Inflammatory macrophage treated with lipopolysaccharide for 4 hours (primary cell): ENCODE measurements at regions not wholly inside any gene's neighbourhood (a gene's known extent, or its start where the extent isn't known, plus 50 kb on each side); places are given as distances from the start of the nearest gene placed in this dataset.

Experiments used
- DNase-seq: peaks from one replicate; pipeline ENCODE4 v3.0.0-alpha.2; 2020

DNA sequence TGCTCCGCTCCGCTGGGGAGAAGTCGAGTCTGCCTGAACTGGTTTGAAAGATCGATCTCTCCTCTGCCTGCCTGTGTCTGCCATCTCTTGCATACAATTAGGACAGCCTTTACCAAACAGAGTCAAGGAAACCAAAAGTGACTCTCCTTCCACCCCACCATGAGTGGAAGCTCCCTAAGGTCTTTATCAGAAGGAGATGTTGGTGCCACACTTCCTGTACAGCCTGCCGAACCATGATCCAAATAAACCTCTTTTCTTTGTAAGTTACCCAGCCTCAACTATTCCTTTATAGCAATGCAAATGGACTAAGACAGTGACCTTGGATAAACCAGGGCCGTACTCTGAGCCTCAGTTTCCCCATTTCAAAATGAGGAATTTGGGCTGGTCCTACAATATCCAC, 106.3 kb upstream of the GDF10 start:
- DNase-seq = no peak

DNA sequence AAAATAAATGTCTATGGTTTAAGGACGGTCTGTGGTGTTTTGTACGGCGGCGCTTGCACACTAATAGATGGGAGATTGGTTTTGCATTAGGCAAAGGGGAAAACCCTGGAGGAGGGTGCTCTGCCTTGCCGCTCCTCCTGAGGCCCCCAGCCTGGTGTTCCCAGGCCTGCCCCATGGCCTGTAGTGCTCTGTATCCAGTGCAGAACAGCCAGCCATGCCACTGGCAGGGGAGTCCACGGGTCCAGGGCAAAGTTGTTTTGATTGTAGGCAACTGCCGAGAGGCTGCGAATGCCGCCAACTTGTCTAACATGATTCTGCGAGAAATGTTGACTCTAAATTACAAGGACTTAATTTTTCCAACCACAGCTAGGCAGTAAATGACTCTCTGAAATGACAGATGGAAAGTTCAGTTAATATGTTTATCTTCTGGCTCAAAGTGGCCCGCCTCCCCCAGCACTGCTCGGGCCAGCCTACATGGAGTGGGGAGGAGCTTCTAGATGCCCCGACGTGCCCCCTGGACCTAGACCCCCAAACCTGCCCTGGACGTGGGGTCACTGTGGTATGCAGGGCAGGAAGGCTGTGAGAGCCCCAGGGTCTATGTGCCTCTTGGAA, 104.6 kb upstream of the GDF10 start:
- no peak for DNase-seq

DNA sequence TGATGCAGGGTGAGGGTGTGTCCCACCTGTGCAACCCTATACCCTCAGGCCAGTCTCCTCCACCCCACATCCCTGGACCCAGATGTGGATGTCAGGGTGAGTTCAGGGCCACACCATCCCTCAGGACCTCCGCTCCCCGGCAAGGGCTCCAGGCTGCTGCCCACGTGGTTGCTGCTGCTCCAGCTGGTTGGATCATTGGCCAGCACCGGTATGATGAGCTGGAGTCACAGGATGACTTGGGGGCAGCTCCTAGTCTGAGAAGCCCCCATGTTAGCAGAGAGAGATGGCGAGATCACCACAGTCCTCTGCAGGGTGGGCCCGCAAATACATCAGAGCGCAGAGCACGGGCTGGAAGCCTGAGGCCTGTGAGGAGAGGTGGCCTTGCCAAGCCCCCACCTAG, 103.3 kb upstream of the GDF10 start:
- DNase-seq = no peak

DNA sequence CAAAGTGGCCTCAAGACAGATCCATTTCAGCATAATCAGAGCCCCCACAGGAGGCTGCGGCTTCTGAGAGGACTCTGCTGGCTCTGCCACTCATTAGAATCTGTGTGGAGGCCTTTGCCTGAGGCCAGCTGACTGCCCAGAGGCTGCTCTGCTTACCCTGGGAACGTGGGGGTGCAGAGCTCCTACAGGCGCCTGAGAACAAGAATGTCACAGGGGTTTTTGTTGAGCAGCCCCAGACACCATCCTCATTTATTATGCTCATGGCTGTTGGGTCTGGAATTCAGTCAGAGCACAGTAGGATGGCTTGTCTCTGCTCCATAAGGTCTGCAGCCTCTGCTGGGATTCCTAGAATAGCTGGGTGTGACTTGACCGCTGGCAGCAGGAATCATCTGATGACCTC, 101.8 kb upstream of the GDF10 start:
- no peak for DNase-seq

DNA sequence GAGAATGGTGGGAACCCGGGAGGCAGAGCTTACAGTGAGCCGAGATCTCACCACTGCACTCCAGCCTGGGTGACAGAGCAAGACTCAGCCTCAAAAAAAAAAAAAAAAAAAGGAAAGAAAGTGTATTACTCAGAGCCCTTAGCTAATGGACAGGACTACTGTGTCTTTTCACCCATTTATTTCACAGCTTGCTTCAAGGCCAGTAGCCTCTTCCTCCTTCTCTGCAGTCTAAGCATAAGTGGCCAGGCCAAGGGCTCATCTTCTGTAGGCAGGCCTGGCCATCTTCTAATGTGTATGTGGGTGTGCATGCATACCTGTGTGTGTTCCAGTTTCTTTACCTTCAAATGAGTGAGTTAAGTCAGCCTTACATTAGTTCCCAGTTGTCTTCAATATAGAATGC, 94.8 kb upstream of the GDF10 start:
- DNase-seq = peak; percentile 50

DNA sequence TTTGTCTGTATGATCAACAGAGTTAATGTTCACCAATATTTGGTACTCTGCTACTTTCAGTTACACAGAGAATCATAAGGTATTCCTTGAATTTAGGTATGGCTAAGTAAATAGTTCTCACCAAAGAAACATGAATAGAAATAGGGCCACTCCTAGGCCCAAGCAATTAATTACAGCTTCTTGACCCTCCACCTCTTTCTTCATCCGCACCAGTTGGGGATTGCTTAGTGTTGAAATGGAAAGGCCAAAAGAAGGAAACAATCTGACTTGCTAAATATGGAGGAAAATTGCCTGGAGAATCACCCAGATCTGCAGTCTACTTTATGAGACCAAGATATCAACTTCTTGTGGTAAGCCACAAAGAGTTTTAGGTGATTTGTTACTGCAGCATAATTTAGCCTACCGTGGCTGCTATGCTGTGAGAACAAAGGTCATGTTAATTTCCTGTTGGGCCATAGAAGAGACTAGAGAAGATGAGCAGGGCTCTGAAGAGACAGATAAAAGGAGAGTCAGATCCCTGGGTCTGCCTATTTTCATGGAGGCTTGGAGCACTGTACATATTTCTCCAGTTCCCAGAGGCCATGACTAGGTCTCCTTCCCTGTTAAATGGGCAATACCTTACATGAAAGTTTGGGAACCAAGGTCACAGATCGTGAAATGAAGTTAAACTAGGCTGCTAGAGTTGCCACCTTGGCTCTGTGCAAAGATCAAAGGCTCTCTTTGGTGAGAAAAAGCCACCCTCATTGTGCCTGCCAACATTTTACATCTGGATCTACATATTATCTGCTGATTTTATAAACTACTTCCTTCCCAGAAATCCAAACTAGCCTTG, 93.3 kb upstream of the GDF10 start:
- peak; percentile 4 for DNase-seq

DNA sequence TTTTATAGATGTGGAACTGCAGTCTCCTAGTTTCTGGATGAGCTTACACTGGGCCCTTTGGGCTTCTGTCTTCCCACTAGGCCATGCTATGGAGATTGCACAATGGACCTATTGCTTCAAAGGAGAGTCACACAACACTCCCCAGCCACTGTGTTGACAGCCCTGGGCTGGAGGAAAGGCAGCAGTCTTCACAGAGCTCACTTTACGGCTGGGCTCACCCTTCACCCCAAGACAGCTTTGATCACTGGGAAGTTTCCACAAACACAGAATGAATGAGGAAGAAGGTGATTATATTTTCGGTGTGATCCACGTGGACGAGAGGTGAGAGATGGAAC, 92.7 kb upstream of the GDF10 start:
- DNase-seq = peak; percentile 85

DNA sequence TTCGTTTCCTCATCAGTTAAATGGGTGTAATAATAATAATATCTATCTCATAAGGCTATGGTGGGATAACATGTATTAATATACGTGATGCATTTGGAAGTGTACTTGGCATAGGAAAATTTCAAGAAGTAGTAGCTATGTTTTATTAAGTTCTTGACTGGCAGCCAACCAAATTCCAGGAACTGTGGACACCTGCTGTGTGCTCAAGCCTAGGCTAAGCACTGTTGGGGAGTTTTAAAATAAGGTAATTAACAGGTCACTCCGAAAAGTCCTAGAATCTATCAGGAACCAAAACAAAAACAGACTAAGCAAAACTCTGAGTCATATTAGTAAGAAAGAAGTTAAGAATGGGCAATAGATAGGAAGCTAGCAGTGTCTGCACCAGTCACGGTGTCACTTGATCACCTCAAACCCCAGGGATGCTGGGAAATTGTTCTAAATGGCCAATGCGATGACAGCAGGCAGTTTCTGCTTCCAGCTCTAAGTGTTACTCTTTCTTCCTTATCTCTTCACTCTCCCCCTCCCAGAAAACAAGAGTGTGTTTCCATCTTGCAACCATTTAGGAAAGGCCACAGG, 92.0 kb upstream of the GDF10 start:
- DNase-seq = peak; percentile 2

DNA sequence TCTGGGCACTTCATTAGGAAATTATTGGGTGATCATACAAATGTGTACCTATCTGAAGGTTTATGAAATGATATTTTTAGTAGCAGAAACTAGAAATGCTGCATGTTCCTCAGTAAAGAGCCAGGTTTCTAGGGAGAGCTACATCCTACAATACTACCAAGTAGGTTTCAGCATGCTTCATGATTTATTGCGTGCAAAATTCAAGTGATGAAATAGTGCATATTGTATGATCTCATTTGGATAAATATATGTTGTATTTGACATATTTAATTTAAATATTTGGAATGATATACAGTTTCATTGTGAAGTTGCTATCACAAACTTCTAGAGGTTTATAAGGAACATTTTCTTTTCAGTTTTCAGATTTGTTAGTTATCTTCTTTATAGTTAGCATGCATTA, 90.5 kb upstream of the GDF10 start:
- DNase-seq = no peak

DNA sequence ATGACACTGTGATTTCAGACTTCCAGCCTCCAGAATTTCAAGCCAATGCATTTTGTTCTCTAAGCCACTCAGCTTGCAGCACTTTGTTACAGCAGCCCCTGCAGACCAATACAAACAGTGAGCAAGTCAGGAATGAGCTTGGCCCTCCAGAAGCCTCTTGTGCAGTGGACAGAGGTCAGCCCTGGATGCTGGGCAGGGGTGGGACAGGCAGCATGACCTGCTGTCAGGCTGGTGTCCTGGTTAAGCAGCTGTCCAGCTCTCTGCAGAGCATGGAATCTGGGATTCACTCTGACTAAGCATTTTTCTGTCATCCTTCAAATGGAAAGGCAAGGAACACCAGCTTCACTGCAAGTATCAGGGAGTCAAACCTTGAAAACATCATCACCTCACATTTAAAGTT, 85.5 kb upstream of the GDF10 start:
- DNase-seq = no peak

DNA sequence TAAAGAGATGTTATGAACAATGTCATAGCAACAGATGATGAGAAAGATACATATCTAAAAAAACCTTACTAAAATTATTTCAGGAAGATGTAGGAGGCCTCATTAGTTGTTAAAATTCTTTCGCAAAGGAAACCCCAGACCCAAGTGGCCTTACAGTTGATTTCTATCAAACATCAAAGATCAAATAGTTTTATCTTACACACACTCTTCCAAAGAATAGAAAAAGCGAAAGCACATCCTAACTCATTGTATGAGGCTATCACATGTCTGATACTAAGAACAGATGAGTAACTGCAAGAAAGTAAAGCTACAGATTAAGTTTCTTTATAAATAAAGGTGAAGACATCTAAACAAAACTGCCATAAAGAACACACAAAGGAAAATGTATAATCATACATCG, 82.9 kb upstream of the GDF10 start:
- DNase-seq = no peak

DNA sequence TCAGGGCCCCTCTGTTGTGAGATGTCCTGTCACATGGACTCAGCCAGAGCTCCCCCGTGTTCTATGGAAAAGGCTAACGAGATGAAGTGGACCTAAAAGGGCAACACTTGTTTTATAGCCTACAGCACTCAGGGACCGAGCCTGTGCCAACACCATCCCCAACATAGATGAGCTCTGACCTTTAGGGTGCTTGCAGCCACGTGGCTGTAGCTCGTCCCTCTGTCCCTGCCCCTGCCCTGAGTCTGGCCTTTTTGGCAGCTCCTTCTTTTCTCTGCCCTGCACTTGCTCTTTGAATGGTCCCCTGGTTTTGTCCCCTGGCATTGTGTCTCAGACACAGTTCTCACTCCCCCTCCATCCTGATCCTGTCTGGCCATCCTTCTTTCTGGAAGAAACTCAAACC, 81.2 kb upstream of the GDF10 start:
- no peak for DNase-seq

DNA sequence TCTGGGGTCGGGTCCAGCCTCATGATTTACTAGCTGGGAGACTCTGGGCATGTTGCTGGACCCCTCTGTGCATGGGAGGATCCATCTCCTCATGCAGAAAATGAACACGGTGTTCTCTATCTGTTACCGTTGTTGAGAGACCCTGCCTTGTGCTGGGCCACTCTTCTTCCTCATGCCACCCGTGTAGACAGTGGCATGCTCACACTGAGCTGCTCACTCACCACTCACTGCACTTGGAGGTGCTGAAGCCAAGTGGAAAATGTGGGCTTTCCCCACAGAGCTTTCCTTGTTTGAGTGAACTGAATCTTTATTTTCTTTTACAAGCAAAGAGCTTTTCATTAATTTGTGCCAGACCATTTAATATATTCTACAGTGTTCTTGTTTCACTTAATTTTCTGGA, 77.5 kb upstream of the GDF10 start:
- DNase-seq = no peak

DNA sequence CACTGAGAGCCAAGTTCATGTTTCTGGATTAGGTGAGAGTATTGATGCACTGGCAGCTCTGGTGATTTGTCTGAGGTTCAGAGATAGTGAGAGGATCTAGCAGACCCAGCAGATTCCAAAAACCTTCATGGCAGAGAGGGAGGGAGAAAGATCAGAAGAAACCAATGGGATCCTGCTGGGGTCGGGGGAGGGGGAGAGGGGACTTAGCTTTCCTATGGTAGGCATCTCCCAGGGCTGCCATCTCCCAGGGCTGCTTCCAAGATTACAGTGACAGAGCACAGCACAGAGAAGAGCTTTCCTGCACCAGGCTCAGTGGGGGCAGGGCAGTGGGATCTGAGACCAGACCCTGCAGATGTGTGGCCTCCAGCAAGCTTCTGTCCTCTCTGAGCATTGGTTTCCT, 76.8 kb upstream of the GDF10 start:
- no peak for DNase-seq

DNA sequence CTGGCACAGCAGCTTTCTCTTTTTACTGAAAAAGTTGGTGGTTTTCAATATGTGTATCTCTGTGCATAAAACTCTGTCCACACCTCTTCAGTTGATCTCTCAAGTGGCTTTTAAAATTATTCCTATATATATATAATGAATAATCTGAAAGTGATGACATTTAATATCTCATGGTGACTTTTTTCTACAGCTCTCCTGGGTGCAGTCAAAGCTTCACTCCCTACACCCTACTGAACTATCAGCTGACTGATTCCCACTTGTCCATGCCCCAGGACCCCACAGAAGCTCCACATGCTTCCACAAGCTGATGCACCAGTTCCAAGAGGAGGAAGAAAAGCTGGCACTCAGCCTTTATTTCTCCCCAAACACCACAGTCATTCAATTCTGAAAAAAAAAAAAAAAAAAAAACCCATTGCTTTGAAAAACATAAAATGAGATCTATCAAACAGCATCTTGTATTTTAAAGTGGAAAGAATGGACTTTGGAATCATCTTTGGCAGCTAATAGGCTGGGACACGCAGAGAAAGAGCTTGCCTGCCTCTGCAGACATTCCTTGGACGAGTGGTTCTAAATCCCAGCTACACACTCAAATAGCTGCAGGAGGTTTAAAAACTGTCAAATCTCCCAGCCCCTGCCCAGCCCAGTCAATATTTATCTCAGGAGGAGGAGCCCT, 75.3 kb upstream of the GDF10 start:
- DNase-seq = no peak

DNA sequence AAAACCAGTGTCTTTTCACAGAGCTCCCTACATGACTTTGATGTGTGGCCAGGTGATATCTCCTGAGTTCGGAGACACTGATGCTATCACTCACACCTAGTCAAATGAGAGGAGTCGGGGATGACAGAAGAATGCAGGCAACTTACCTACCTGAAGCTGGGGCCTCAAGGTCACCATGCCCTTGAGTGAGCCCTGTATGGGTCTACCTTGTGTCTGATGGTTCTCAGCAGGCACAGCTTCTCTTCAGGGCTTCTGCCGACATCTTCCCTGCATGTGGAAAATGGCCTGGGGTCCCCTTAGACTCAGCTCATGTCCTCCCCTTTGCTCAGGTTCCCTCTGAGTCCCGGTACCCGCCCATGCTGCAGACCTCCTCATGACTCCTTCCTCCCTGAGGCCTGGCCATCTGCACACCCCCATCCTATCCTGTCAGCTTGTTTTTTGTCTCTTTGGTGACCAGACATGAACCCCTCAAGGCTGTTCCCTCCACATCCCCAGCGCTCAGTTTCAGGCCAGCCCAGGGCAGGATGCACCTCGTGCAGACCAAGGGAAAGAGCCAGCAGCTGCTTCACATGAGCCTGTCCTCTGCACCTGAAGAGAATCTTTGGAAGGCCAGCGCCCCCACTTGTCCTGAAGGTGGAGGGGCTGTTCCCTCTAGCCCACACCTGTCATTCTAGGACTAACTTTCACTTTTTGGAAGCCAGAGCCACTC, 74.6 kb upstream of the GDF10 start:
- no peak for DNase-seq

DNA sequence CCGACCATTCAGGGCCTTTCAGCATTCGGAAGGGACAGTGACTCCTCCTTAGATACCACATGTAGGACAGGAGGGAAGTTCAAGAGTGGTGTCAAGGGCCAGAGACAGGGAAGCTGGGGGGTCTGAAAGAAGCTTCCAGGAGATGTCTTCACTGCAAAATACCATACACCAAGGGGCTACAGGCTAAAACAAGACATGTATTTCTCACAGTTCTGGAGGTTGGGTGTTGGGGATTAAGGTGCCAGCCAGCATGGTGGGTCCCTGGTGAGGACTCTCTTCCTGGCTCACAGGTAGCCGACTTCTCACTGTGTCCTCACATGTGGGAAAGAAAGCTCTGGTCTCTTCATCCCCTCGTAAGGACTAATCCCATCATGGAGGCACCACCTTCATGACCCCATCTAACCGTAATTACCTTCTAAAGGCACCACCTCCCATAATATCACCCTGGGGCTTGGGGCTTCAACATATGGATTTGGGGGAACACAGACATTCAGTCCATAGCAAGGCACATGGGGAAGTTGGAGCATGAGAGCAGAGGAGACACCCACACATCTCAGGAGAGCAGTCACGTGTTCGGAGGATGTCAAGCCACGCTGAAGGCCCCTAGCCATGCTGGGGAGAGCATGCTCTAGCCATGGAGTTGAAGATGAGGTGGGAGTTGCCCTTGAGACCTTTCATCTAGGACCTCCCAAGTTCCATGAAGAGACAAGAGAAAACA, 73.9 kb upstream of the GDF10 start:
- DNase-seq = no peak

DNA sequence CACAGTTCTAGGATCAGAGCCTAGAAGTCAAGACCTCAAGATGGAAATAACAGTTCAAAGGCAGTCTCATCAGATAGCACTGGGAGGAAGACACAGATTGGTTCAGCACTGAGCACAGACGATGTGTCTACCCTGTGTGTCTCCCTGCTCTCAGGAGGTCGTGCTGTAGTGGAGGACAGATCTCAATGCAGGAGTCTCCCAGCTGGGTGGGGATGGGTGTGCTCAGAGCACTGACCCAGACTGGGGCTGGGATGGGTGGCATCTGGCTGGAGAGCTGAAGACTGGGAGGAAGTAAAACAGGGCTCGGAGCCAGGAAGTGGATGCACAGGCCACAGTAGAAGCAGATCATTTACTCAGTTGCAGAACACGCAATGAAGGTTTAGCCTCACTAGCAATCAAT, 69.5 kb upstream of the GDF10 start:
- DNase-seq = peak; percentile 16

DNA sequence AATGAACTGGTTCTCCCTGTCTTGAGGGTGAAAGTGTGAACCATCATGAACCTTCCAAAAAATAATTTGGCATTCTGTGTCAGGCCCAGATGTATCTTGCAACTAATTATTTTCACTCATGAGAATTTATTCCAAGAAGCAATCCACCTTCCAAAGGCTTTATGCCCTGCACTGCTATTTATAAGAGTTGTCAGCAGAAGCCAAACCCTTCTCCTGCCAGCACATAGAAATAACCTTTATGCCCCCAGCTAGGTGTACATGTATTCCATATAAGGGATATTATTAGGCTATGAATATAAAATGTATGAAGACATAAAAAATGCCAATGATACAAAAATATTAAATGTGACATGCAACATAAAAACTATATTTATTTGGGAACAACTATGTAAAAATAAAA, 69.0 kb upstream of the GDF10 start:
- DNase-seq = no peak

DNA sequence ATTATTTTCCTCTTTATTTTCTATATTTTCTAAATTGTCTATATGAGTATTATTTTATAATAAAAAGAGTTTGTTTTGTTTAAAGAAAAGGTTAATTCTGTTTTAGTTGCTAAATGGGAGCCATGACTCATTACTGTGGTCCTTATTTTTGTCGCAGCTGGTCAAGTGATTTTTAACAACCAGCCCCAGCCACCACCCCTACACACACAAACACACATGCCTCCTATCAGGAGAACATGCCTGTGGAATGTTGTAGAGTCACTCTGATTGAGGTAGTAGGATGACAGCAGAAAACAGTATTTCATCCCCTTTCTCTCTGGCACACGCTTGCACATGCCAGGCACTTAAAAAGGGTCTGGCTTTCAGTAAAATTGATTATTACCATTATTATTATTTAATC, 68.6 kb upstream of the GDF10 start:
- DNase-seq = no peak

DNA sequence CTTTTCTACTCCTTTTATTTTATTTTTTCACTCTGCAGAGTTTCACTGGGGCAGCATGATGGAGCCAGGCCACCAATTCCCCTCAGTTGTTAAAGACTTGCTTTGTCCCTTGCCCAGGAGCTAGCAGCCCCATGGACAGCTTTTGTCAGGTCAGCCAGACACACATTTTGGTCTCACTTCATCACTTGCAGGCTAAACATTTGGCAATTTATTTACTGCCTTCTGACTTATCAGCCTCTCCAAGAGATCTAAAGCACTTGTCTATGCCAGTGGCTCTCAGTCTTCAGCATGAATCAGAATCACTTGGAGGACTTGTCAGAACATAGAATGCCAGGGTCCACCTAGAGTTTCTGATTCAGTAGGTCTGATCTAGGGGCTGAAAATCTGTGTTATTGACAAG, 66.4 kb upstream of the GDF10 start:
- DNase-seq = no peak

DNA sequence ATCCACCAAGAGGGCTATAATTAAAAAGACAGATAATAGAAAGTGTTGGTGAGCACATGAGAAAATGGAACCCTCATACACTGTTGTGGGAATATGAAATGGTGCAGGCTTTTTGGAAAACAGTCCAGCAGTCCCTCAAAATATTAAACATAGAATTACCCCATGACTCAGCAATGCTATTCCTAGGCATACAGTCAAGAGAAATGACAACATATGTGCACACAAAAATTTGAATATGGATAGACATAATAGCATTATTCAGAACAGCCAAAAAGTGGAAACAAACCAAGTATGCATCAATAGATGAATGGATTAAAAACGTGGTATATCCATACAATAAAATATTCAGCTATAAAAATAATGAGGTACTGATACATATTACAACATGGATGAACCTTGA, 64.5 kb upstream of the GDF10 start:
- DNase-seq = no peak
